PC-9 (cell line): ENCODE measurements at regions not wholly inside any gene's neighbourhood (a gene's known extent, or its start where the extent isn't known, plus 50 kb on each side); places are given as distances from the start of the nearest gene placed in this dataset.

ENCODE experiments used
- EZH2 ChIP-seq: fragments of 200-600 bp; sonication (generic); IDR thresholded peaks from 2 replicates; pipeline ENCODE4 v1.8.0; 2017; ENCODE audit warnings: antibody characterized with exemption, low read depth
- TF ChIP-seq, protein P1 (sequence below): fragments of 200-600 bp; sonication (generic); conservative IDR thresholded peaks from 2 replicates; pipeline ENCODE4 v1.6.1; 2017; ENCODE audit warnings: mixed run types, antibody characterized with exemption, mild to moderate bottlenecking, moderate library complexity

- no peak for TF ChIP-seq EZH2
- TF ChIP-seq, protein P1, sequence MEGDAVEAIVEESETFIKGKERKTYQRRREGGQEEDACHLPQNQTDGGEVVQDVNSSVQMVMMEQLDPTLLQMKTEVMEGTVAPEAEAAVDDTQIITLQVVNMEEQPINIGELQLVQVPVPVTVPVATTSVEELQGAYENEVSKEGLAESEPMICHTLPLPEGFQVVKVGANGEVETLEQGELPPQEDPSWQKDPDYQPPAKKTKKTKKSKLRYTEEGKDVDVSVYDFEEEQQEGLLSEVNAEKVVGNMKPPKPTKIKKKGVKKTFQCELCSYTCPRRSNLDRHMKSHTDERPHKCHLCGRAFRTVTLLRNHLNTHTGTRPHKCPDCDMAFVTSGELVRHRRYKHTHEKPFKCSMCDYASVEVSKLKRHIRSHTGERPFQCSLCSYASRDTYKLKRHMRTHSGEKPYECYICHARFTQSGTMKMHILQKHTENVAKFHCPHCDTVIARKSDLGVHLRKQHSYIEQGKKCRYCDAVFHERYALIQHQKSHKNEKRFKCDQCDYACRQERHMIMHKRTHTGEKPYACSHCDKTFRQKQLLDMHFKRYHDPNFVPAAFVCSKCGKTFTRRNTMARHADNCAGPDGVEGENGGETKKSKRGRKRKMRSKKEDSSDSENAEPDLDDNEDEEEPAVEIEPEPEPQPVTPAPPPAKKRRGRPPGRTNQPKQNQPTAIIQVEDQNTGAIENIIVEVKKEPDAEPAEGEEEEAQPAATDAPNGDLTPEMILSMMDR = no peak
These were observed 216.1 kb downstream of the SLITRK1 start for GRCh38 chr13:83666141-83666540.
